GM21367 (cell line): ENCODE measurements at regions not wholly inside any gene's neighbourhood (a gene's known extent, or its start where the extent isn't known, plus 50 kb on each side); places are given as distances from the start of the nearest gene placed in this dataset.

Experiments used
- ATAC-seq: cut with Tn5 transposase; IDR thresholded peaks from one replicate; pipeline ENCODE4 v1.9.1; 2021; ENCODE audit not compliant: unreplicated experiment

- no peak for ATAC-seq
Measured at GRCh38 chr9:87275047-87275725, 222.5 kb upstream of the DAPK1 start.

- ATAC-seq = no peak
Measured at GRCh38 chr9:87276327-87276841, 221.3 kb upstream of the DAPK1 start.

- no peak for ATAC-seq
Measured at GRCh38 chr9:87276851-87277261, 220.8 kb upstream of the DAPK1 start.

GRCh38 chr9:87277346-87277745 is 220.3 kb upstream of the DAPK1 start:
- no peak for ATAC-seq

- no peak for ATAC-seq
Measured at GRCh38 chr9:87278971-87279733, 218.5 kb upstream of the DAPK1 start.

GRCh38 chr9:87280421-87280820 is 217.2 kb upstream of the DAPK1 start:
- no peak for ATAC-seq

- ATAC-seq = no peak
Measured at GRCh38 chr9:87282538-87282937, 215.1 kb upstream of the DAPK1 start.

- ATAC-seq = no peak
Measured at GRCh38 chr9:87283585-87283984, 214.1 kb upstream of the DAPK1 start.

- ATAC-seq = no peak
Measured at GRCh38 chr9:87285183-87285850, 212.3 kb upstream of the DAPK1 start.

- ATAC-seq = no peak
Measured at GRCh38 chr9:87286506-87286905, 211.2 kb upstream of the DAPK1 start.

GRCh38 chr9:87290241-87291052 is 207.2 kb upstream of the DAPK1 start:
- ATAC-seq = no peak

- no peak for ATAC-seq
Measured at GRCh38 chr9:87292449-87293191, 205.0 kb upstream of the DAPK1 start.

- ATAC-seq = no peak
Measured at GRCh38 chr9:87294126-87294525, 203.5 kb upstream of the DAPK1 start.

GRCh38 chr9:87300915-87301314 is 196.8 kb upstream of the DAPK1 start:
- no peak for ATAC-seq

- ATAC-seq = no peak
Measured at GRCh38 chr9:87301371-87301770, 196.3 kb upstream of the DAPK1 start.

GRCh38 chr9:87305151-87305550 is 192.5 kb upstream of the DAPK1 start:
- no peak for ATAC-seq

- ATAC-seq = no peak
Measured at GRCh38 chr9:87306006-87306405, 191.7 kb upstream of the DAPK1 start.

- no peak for ATAC-seq
Measured at GRCh38 chr9:87307848-87308247, 189.8 kb upstream of the DAPK1 start.

- ATAC-seq = no peak
Measured at GRCh38 chr9:87309236-87309635, 188.4 kb upstream of the DAPK1 start.

- no peak for ATAC-seq
Measured at GRCh38 chr9:87310827-87311523, 186.7 kb upstream of the DAPK1 start.
